Body of pancreas (tissue), 4 donors: ENCODE measurements at regions not wholly inside any gene's neighbourhood (a gene's known extent, or its start where the extent isn't known, plus 50 kb on each side); places are given as distances from the start of the nearest gene placed in this dataset.

ENCODE experiments used
- ATAC-seq: fragments of 150-250 bp; one replicate; pipeline ENCODE4 v1.9.1; 2016
- DNase-seq, 4 donors: peaks; one replicate each; pipeline ENCODE4 v3.0.0-alpha.2; 2019
- H3K27ac ChIP-seq, 4 donors: fragments of 200-600 bp; sonication (generic); 1 replicate in 3 of 4; 2 replicates in 1 of 4; pipeline versions ENCODE4 v1.5.1 to v1.6.1; 2016 to 2019; ENCODE audit warnings: mild to moderate bottlenecking in 1 of 4, mixed read lengths in 1 of 4, moderate library complexity in 1 of 4
- H3K27me3 ChIP-seq, 2 donors: fragments of 200-600 bp; sonication (generic); one replicate each; pipeline ENCODE4 v1.6.0; 2016; ENCODE audit warnings: mild to moderate bottlenecking in 1 of 2
- H3K36me3 ChIP-seq, 2 donors: fragments of 200-600 bp; sonication (generic); replicated peaks in 1 of 2; 2 replicates each; pipeline ENCODE4 v1.5.1; 2016; ENCODE audit warnings: low read depth in 2 of 2; ENCODE audit not compliant: insufficient read depth in 1 of 2
- H3K4me1 ChIP-seq: fragments of 200-600 bp; sonication (generic); one replicate; pipeline ENCODE4 v1.6.0; 2016
- H3K4me3 ChIP-seq, 2 donors: fragments of 200-600 bp; sonication (generic); 1 replicate in 1 of 2; 2 replicates in 1 of 2; pipeline ENCODE4 v1.5.1; 2016 to 2019
- H3K9me3 ChIP-seq, 3 donors: fragments of 200-600 bp; sonication (generic); 1 replicate in 2 of 3; 2 replicates in 1 of 3; pipeline ENCODE4 v1.5.1; 2016
- CTCF ChIP-seq, 7 experiments: fragments of 450-650 bp in 4 of 7; fragments of 200-600 bp in 3 of 7; sonication (generic) in 3 of 7; IDR thresholded peaks; one replicate each; pipeline ENCODE4 v1.5.1; 2016 to 2019; ENCODE audit warnings: antibody characterized with exemption in 7 of 7
- POLR2A ChIP-seq, 3 donors: fragments of 450-650 bp; IDR thresholded peaks; one replicate each; pipeline ENCODE4 v1.6.1; 2016; ENCODE audit warnings: antibody characterized with exemption in 3 of 3, mild to moderate bottlenecking in 2 of 3
- WGBS, 2 donors: methylation state at CpG; one replicate each; pipeline ENCODE4 v1.1.5; 2017; 5-methylcytosine and 5-hydroxymethylcytosine counted together
- intact Hi-C: fragments of 100-400 bp; cut with DNase I; formaldehyde crosslinking; loops from one replicate; pipeline ENCODE4 v1.15.1; 2023

GRCh38 chr4:100682477-100683218 lies 164.8 kb upstream of the EMCN start:
- no peaks in the 10 kb centered on the region for H3K27me3 ChIP-seq
- H3K4me1 ChIP-seq: no peaks in the 10 kb centered on the region
- ATAC-seq (no peak), DNase-seq (no peak)
- no peak overlapping the region for H3K4me3 ChIP-seq
- no peak for TF ChIP-seq POLR2A (IDR thresholded peaks at IDR 0.05)
- TF ChIP-seq CTCF (IDR thresholded peaks at IDR 0.05): no peak
- intact Hi-C loops: no loop called here
- H3K27ac ChIP-seq: no peak overlapping the region
- no peaks in the 10 kb centered on the region for H3K9me3 ChIP-seq
- WGBS, 2 donors: 84 to 87% methylated on average over 9 to 12 of the region's 12 CpGs
- no peaks in the 10 kb centered on the region for H3K36me3 ChIP-seq

GRCh38 chr4:100681289-100681688 lies 163.5 kb upstream of the EMCN start:
- intact Hi-C loops: no loop called here
- DNase-seq: no peak
- no peak for TF ChIP-seq POLR2A (IDR thresholded peaks at IDR 0.05)
- TF ChIP-seq CTCF (IDR thresholded peaks at IDR 0.05): no peak
- no peak for ATAC-seq
- H3K27me3 ChIP-seq: no peaks in the 10 kb centered on the region
- 86 to 91% methylated on average over 3 of the region's 3 CpGs for WGBS, 2 donors
- no peak overlapping the region for H3K27ac ChIP-seq
- H3K4me3 ChIP-seq: no peak overlapping the region
- no peaks in the 10 kb centered on the region for H3K36me3 ChIP-seq
- H3K4me1 ChIP-seq: no peaks in the 10 kb centered on the region
- H3K9me3 ChIP-seq: no peaks in the 10 kb centered on the region

DNA sequence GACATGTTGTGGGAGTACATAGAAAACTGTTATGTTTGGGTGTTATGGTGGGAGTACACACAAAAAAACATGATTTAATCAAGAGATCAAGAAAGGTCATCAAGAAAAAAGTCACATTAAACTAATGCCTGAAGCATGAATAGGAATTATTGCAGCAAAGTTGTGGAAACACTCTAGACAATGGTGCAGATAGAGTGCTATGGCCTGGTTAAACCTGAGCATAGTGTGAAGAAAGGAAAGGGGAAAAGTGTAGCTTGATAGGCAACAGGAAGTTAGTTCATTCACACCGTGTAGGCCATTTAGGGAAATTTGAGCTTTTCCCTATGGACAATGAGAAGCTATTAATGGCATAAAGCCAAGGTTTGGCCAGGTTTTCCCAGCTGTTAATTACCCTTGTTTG lies 162.1 kb upstream of the EMCN start:
- H3K36me3 ChIP-seq: no peaks in the 10 kb centered on the region
- H3K27ac ChIP-seq: no peak overlapping the region
- H3K27me3 ChIP-seq: no peaks in the 10 kb centered on the region
- no peaks in the 10 kb centered on the region for H3K4me1 ChIP-seq
- H3K4me3 ChIP-seq: no peak overlapping the region
- 25 to 47% methylated on average over 1 of the region's 1 CpG for WGBS, 2 donors
- no peak for TF ChIP-seq POLR2A (IDR thresholded peaks at IDR 0.05)
- ATAC-seq (no peak), DNase-seq (no peak)
- H3K9me3 ChIP-seq: no peaks in the 10 kb centered on the region
- intact Hi-C loops: no loop called here

DNA sequence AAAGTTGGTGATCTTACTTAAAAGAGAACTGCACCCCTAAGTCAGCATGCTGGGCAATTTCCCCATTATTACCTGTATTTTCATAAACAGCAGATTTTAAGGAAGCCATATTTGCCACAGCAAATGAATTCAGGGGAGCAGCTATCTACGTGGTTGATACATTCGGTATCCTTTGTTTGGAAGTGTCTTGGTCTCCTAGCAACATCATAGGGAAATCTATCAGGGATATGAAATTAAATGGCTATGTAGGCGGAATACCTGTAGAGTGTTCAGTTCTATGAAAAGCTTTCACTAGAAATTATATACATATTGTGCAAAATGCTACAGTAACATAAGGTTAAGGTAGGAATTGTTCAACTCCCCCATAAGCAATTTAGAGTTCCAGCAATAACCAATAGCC lies 157.2 kb upstream of the EMCN start:
- Histone ChIP-seq H3K27ac (no peak overlapping the region), H3K27me3 (no peaks in the 10 kb centered on the region), H3K4me3 (no peak overlapping the region), H3K4me1 (no peaks in the 10 kb centered on the region), H3K36me3 (no peaks in the 10 kb centered on the region), H3K9me3 (no peaks in the 10 kb centered on the region)
- 84 to 87% methylated on average over 3 of the region's 3 CpGs for WGBS, 2 donors
- intact Hi-C loops: no loop called here
- no peak for TF ChIP-seq CTCF (IDR thresholded peaks at IDR 0.05)
- TF ChIP-seq POLR2A (IDR thresholded peaks at IDR 0.05): no peak
- DNase-seq: no peak
- ATAC-seq: no peak

- no peaks in the 10 kb centered on the region for H3K27me3 ChIP-seq
- no peaks in the 10 kb centered on the region for H3K36me3 ChIP-seq
- no peak overlapping the region for H3K27ac ChIP-seq
- no peaks in the 10 kb centered on the region for H3K9me3 ChIP-seq
- TF ChIP-seq POLR2A (IDR thresholded peaks at IDR 0.05) (no peak), CTCF (IDR thresholded peaks at IDR 0.05) (no peak)
- no peak overlapping the region for H3K4me3 ChIP-seq
- DNase-seq (no peak), ATAC-seq (no peak)
- intact Hi-C loops: no loop called here
- peaks cover 16% of the 10 kb centered on the region for H3K4me1 ChIP-seq
These were observed 139.4 kb upstream of the EMCN start for GRCh38 chr4:100657187-100657586.
